Activated CD4-positive, alpha-beta T cell treated with anti-CD3 and anti-CD28 coated beads for 24 hours (primary cell): ENCODE measurements at regions not wholly inside any gene's neighbourhood (a gene's known extent, or its start where the extent isn't known, plus 50 kb on each side); places are given as distances from the start of the nearest gene placed in this dataset.

Experiments used
- DNase-seq, 2 donors: peaks; one replicate each; pipeline ENCODE4 v3.0.0-alpha.2; 2020; ENCODE audit warnings: low read depth in 2 of 2

- no peak for DNase-seq
These were observed 84.1 kb upstream of the PLPP4 start for GRCh38 chr10:120372917-120373316.

DNA sequence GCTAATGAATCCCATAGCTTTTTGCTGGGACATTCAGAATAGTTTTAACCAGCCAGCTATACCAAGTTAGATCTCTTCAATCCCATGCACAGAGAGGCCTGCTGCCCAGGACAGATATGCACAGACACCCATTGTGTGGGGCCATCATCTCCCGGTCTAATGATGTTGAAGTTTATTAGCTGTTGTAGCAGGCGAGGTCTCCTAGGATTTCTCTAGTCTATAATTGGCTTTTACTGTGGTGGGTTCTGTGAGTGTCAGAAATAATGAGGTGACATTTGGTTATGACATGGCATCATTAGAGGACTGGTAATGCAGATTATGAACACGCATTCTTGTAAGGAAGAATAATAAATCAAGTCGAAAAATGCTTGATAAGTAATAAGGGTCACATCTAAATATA is 81.4 kb upstream of the PLPP4 start:
- no peak for DNase-seq

DNA sequence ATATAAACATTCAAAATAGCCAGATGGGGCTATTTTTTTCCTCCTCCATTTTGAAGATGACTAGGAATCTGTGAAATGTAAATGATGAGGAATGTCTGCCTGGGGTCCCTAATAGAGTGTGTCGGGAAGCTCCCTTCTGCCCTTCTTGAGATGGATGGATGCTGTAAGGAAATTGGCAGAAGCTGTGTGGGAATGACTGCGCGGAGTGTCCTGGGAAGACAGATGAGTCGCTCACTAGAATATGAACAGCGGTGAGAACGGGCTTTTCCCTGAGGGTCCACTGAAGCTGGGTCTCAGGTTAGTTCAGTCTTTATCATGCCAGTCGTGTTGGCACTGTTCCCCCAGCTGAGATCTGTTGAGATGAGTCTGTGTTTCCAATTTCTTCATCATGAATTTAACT is 75.1 kb upstream of the PLPP4 start:
- DNase-seq: no peak

GRCh38 chr10:120382360-120382759 is 74.7 kb upstream of the PLPP4 start:
- no peak for DNase-seq

- DNase-seq: no peak
These were observed 71.0 kb upstream of the PLPP4 start for GRCh38 chr10:120385992-120386391.

GRCh38 chr10:120386896-120387295 is 70.1 kb upstream of the PLPP4 start:
- DNase-seq: no peak

DNA sequence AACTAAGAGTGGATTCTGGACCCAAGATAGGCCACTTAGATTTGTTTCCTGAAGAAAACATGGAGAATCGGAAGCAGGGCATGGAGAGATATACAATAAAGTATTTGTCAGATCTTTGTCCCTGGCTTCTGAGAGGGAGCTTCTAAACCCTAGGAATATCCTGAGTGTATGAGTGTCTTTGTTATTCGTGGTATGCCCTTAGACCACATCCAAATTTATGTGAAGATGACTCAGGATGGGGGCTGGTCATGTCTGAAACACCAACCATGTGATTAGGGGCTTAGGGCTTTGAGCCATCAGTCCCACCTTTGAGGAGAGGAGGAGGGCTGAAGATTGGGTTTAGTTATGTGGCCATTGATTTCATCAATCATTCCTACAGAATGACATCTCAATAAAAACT is 69.7 kb upstream of the PLPP4 start:
- no peak for DNase-seq

DNA sequence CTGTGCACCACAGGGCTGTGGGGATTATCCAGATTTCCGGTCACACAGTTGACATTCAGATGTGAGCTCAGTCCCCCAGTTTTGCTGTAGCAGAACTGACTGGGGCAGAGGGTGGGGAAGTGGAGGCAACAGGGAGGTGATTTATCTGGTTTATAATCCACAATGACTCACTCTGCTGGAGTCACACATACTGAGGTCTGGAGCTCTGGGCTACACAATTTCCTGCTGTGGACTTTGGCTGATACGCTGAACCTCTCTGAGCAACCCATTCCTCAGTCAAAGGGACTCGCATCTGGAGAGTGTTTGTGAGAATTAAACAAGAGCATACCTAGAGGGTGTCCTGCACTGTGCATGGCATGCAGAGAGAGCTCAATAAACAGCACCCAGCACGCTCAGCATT is 64.8 kb upstream of the PLPP4 start:
- DNase-seq: no peak

DNA sequence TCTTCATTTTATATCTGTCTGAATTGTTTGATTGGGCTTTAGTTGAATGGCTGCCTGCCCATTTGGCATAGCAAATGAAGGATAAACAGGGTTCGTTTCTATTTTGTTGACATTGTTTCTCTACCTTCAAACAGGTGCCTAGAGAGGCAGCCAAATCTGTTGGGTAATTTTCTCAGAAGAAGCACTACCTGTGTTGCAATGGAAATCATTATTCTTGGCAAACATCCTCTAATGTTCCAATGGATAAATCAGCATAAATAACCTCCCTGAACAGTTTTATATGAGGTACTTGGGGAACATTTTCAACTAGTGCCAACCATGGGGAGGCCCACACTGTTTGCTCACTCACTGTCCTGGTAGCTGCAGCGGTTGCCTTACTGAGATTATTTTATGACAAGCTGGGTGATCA is 64.4 kb upstream of the PLPP4 start:
- no peak for DNase-seq

DNA sequence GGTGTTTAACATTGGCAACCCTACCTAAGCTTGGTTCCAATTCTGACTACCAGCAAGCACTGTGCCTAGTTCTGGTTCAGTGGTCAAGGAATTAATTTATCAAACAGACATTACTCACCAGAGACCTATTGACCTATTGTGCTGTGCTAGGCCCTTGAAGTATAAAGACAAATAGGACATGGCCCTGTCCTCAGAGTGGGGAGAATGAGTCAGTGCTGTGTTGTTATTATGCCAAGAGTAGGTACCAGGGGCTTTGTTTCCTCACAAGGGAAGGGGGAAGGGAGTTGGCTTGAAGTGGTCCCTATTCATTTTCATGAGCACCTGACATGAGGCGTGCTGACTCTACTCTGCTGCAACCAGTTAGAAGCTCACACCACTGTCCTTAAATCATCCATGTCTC is 62.6 kb upstream of the PLPP4 start:
- no peak for DNase-seq

GRCh38 chr10:120396228-120396627 is 60.8 kb upstream of the PLPP4 start:
- DNase-seq: no peak

- no peak for DNase-seq
These were observed 58.8 kb upstream of the PLPP4 start for GRCh38 chr10:120398180-120398579.

- DNase-seq: no peak
These were observed 56.4 kb upstream of the PLPP4 start for GRCh38 chr10:120400601-120401000.

DNA sequence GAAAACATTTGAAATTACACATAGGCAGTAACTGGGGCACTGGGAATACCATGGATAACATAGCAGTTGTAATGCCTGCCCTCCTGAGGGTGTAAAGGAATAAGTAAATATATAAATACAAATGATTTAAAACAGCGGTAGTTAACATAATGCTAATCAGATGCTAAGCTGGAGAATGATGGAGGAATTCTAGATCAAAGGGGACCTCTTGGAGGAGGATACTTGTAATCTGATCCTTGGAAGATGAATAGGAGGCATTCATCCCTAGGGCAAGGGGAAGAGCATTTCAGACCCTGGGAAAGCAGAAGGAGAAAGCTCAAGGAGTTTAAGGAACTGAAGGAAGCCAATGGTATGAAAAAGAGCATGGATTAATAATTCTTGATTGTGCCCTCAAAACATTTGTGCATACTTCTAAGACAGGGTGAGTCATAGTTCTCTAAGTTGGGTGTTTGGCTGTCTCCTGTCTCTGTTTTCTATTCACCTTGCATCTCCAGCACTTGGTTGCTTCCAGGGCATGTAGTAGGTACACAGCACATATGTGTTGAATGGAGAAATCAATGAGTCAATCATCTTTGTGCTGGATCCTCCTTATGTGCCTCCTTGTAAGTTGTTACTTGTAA is 54.8 kb upstream of the PLPP4 start:
- no peak for DNase-seq

- DNase-seq: no peak
These were observed 53.9 kb upstream of the PLPP4 start for GRCh38 chr10:120403109-120403508.

DNA sequence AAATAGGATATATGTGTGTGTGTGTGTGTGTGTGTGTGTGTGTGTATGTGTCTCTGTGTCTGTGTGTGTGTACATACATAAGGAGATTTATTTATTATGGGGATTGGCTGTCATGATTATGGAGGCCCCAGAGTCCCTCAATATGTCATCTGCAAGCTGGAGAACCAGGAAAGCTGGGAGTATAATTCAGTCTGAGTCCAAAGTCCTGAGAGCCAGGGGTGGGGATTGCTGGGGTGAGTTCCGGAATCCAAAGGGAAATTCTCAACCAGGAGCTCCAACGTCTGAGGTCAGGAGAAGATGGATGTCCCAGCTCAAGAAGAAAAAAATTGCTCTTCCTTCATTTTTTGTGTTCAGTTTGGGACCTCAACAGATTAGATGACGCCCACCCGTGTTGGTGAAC is 50.7 kb upstream of the PLPP4 start:
- DNase-seq: no peak
